A673 (cell line): ENCODE measurements at regions not wholly inside any gene's neighbourhood (a gene's known extent, or its start where the extent isn't known, plus 50 kb on each side); places are given as distances from the start of the nearest gene placed in this dataset.

Source experiments
- EZH2 ChIP-seq: fragments of 200-600 bp; sonication (generic); IDR thresholded peaks from 2 replicates; pipeline ENCODE4 v1.6.1; 2017; ENCODE audit warnings: borderline replicate concordance, low read depth, mild to moderate bottlenecking, mixed read lengths, antibody characterized with exemption, low read length; ENCODE audit not compliant: poor library complexity, severe bottlenecking
- TF ChIP-seq, protein P1 (sequence below): fragments of 300-800, 200-600 bp; sonication (generic); conservative IDR thresholded peaks from 2 replicates; pipeline ENCODE4 v1.5.1; 2017; ENCODE audit warnings: low read depth, mild to moderate bottlenecking, antibody characterized with exemption, low read length, moderate library complexity, mixed read lengths

DNA sequence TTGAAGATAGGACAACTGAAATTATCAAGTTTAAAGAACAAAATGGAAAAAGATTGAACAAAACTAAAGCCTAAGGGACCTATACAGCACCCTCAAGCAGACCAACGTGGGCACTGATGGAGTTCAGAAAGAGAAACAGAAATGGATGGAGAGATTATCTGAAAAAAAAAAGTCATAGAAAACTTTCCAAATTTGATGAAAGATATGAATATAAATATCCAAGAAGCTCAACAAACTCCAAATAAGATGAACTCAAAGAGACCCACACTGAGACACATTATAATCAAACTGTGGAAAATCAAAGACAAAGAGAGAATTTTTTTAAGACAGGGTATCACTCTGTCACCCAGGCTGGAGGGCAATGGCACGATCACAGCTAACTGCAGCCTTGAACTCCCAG, 128.6 kb upstream of the PUM3 start:
- TF ChIP-seq, protein P1, sequence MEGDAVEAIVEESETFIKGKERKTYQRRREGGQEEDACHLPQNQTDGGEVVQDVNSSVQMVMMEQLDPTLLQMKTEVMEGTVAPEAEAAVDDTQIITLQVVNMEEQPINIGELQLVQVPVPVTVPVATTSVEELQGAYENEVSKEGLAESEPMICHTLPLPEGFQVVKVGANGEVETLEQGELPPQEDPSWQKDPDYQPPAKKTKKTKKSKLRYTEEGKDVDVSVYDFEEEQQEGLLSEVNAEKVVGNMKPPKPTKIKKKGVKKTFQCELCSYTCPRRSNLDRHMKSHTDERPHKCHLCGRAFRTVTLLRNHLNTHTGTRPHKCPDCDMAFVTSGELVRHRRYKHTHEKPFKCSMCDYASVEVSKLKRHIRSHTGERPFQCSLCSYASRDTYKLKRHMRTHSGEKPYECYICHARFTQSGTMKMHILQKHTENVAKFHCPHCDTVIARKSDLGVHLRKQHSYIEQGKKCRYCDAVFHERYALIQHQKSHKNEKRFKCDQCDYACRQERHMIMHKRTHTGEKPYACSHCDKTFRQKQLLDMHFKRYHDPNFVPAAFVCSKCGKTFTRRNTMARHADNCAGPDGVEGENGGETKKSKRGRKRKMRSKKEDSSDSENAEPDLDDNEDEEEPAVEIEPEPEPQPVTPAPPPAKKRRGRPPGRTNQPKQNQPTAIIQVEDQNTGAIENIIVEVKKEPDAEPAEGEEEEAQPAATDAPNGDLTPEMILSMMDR, result no peak
- no peak for TF ChIP-seq EZH2
